HG03064 (cell line): ENCODE measurements at regions not wholly inside any gene's neighbourhood (a gene's known extent, or its start where the extent isn't known, plus 50 kb on each side); places are given as distances from the start of the nearest gene placed in this dataset.
"Not testable (repeated sequence)": the region's sequence is repeated elsewhere in the genome, so short reads cannot be mapped to it uniquely, and the experiment has no call there.

Source experiments
- ATAC-seq: cut with Tn5 transposase; IDR thresholded peaks from one replicate; pipeline ENCODE4 v1.9.1; 2021; ENCODE audit warnings: low read depth; ENCODE audit not compliant: unreplicated experiment

- not testable (repeated sequence) for ATAC-seq
Observed at GRCh38 chr9:85878872-85879597, 61.9 kb upstream of the NAA35 start.

GRCh38 chr9:85880507-85880906 is 60.4 kb upstream of the NAA35 start:
- not testable (repeated sequence) for ATAC-seq

DNA sequence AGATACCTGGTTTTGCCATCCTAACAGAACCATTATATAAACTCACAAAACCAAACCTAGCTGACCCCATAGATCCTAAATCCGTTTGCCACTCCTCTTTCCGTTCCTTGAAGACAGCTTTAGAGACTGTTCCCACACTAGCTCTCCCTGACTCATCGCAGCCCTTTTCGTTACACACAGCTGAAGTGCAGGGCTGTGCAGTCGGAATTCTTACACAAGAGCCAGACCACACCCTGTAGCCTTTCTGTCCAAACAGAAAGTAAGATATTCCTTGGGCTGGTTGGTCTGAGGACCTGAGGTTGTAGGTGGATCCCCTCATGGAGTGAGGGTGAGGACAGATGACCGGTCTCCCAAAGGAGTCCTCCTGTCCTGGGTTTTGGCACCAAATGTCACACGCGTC is 56.7 kb upstream of the NAA35 start:
- no peak for ATAC-seq

DNA sequence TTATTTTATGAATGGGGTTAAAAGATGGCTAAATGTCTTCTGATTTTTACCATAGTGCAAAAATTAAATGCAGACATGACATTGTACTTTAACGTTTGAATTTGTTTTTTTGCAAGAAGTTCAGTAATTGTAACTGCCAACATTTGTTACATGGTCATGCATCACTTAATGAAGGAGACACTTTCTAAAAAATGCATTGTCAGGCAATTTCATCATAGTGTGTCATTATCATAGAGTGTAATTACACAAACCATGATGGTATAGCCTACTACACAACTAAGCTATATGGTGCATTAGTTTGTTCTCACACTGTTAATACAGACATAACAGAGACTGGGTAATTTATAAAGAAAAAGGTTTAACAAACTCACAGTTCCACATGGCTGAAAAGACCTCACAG is 50.0 kb upstream of the NAA35 start:
- no peak for ATAC-seq
